Kidney (tissue), 13 donors: ENCODE measurements at regions not wholly inside any gene's neighbourhood (a gene's known extent, or its start where the extent isn't known, plus 50 kb on each side); places are given as distances from the start of the nearest gene placed in this dataset.

Experiments used
- DNase-seq, 5 donors: peaks; one replicate each; pipeline ENCODE4 v3.0.0-alpha.2; 2013 to 2020
- FAIRE-seq: peaks from 2 replicates; lab custom pipeline; 2012; peaks lifted over from hg19 to GRCh38; lab: Jason Lieb, UNC
- H3K27ac ChIP-seq, 2 donors: one replicate each; pipeline ENCODE4 v1.7.0; 2013; ENCODE audit warnings: low read depth in 2 of 2, low read length in 2 of 2, inconsistent platforms in 1 of 2
- H3K27me3 ChIP-seq: one replicate; pipeline ENCODE4 v1.7.1; 2013; ENCODE audit warnings: low read length, inconsistent platforms; ENCODE audit not compliant: control insufficient read depth, insufficient read depth
- H3K36me3 ChIP-seq, 3 donors: one replicate each; pipeline versions ENCODE4 v1.7.0 to v1.7.1; 2013; ENCODE audit warnings: low read length in 3 of 3, control low read depth in 1 of 3, inconsistent platforms in 1 of 3; ENCODE audit not compliant: insufficient read depth in 3 of 3, control insufficient read depth in 2 of 3
- H3K4me1 ChIP-seq, 3 donors: one replicate each; pipeline versions ENCODE4 v1.7.0 to v1.7.1; 2013; ENCODE audit warnings: low read length in 3 of 3, inconsistent platforms in 1 of 3, low read depth in 1 of 3; ENCODE audit not compliant: control insufficient read depth in 2 of 3, insufficient read depth in 2 of 3
- H3K4me3 ChIP-seq, 3 donors: one replicate each; pipeline versions ENCODE4 v1.7.0 to v1.8.1; 2013; ENCODE audit warnings: low read length in 3 of 3, control low read depth in 1 of 3, inconsistent platforms in 1 of 3
- H3K9ac ChIP-seq, 3 donors: one replicate each; pipeline versions ENCODE4 v1.7.0 to v1.7.1; 2013; ENCODE audit warnings: low read length in 3 of 3, control low read depth in 1 of 3, inconsistent platforms in 1 of 3
- H3K9me3 ChIP-seq, 3 donors: one replicate each; pipeline versions ENCODE4 v1.7.0 to v1.7.1; 2013; ENCODE audit warnings: low read length in 3 of 3, control low read depth in 1 of 3, inconsistent platforms in 1 of 3; ENCODE audit not compliant: control insufficient read depth in 2 of 3, insufficient read depth in 1 of 3
- CTCF ChIP-seq: IDR thresholded peaks from 3 replicates; pipeline ENCODE4 v1.5.1; 2012; ENCODE audit warnings: mild to moderate bottlenecking, moderate library complexity, borderline replicate concordance; ENCODE audit not compliant: insufficient read depth; ENCODE audit errors: extremely low read depth
- intact Hi-C: fragments of 100-400 bp; cut with DNase I; formaldehyde crosslinking; loops from one replicate; pipeline ENCODE4 v1.11.1; 2022
- donor health status: control.
- donor health status: control.
- donor health status: control.
- donor health status: control.
- donor health status: control.
- donor health status: DM: yes; HTN: yes; CAD: no.
- donor health status: Normal renal cell carcinoma (clear cell type).

- H3K4me1 ChIP-seq = no peaks in the 10 kb centered on the region
- no peak for FAIRE-seq
- H3K9me3 ChIP-seq = peaks cover 0 to 4% (median 0%) of the 10 kb centered on the region in 3 donors
- H3K27me3 ChIP-seq = no peaks in the 10 kb centered on the region
- DNase-seq = no peak
- H3K36me3 ChIP-seq = no peaks in the 10 kb centered on the region
- intact Hi-C loops = no loop called here
- no peak overlapping the region for H3K9ac ChIP-seq
- H3K4me3 ChIP-seq = no peak overlapping the region
- no peak for TF ChIP-seq CTCF
- no peak overlapping the region for H3K27ac ChIP-seq
Observed at GRCh38 chr3:806006-806405, 286.8 kb upstream of the CNTN6 start.

DNA sequence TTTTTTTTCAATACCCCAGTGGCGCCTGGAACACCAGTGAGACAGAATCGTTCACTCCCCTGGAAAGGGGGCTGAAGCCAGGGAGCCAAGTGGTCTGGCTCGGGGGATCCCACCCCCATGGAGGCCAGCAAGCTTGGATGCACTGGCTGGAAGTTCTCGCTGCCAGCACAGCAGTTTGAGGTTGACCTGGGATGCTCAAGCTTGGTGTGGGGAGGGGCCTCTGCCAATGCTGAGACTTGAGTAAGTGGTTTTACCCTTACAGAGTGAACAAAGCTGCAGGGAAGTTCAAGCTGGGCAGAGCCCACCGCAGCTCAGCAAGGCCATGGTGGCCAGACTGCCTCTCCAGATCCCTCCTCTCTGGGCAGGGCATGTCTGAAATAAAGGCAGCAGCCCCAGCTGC, 276.2 kb upstream of the CNTN6 start:
- no peak for FAIRE-seq
- H3K36me3 ChIP-seq = no peaks in the 10 kb centered on the region

GRCh38 chr3:834679-835078, 258.1 kb upstream of the CNTN6 start:
- no peak for DNase-seq
- intact Hi-C loops = no loop called here

More for the DNA sequence above, 276.2 kb upstream of the CNTN6 start:
- Histone ChIP-seq H3K4me1 (no peaks in the 10 kb centered on the region), H3K4me3 (no peak overlapping the region), H3K9me3 (no peaks in the 10 kb centered on the region), H3K27me3 (no peaks in the 10 kb centered on the region), H3K9ac (no peak overlapping the region), H3K27ac (no peak overlapping the region)
- intact Hi-C loops = no loop called here
- DNase-seq = no peak
- no peak for TF ChIP-seq CTCF

More at GRCh38 chr3:834679-835078, 258.1 kb upstream of the CNTN6 start:
- H3K27me3 ChIP-seq = no peaks in the 10 kb centered on the region
- H3K4me3 ChIP-seq = no peak overlapping the region
- no peak for FAIRE-seq
- H3K27ac ChIP-seq = no peak overlapping the region
- no peaks in the 10 kb centered on the region for H3K4me1 ChIP-seq
- no peaks in the 10 kb centered on the region for H3K36me3 ChIP-seq
- TF ChIP-seq CTCF = no peak
- peaks cover 0 to 4% (median 0%) of the 10 kb centered on the region in 3 donors for H3K9me3 ChIP-seq
- no peak overlapping the region for H3K9ac ChIP-seq
